ENCODE measurements at regions not wholly inside any gene's neighbourhood (a gene's known extent, or its start where the extent isn't known, plus 50 kb on each side); places are given as distances from the start of the nearest gene placed in this dataset.

DNA sequence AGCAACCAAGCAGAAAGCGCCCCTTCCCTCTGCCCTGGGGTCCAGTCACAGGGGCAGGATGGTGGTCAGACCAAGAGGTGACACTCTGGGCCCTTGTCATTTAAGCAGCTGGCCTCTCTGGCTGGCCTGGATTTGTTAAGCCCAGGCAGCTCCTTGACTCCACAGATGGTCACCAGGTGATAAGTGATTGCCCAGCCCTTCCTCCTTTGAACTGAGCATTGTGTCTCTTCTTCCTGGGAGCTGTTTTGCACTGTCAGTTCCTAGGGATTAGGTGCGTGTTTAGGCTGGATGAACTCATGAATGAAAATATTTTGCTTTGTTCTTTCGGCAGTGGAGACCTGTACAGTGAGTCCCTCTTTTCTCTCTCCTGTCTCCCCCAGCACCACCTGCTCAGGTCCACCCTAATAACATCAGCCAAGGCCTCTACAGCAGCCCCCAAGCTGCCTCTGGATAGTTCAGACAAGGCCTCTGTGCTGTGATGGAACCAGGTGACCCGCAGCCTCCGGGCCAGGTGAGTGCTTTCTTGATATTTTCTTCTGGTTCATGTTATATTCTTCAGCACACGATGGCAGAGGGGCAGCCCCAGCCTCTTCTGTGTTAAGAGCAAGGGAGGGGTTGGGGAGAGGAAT, 139.7 kb upstream of the PITX1 start:
- TF ChIP-seq, protein P1, sequence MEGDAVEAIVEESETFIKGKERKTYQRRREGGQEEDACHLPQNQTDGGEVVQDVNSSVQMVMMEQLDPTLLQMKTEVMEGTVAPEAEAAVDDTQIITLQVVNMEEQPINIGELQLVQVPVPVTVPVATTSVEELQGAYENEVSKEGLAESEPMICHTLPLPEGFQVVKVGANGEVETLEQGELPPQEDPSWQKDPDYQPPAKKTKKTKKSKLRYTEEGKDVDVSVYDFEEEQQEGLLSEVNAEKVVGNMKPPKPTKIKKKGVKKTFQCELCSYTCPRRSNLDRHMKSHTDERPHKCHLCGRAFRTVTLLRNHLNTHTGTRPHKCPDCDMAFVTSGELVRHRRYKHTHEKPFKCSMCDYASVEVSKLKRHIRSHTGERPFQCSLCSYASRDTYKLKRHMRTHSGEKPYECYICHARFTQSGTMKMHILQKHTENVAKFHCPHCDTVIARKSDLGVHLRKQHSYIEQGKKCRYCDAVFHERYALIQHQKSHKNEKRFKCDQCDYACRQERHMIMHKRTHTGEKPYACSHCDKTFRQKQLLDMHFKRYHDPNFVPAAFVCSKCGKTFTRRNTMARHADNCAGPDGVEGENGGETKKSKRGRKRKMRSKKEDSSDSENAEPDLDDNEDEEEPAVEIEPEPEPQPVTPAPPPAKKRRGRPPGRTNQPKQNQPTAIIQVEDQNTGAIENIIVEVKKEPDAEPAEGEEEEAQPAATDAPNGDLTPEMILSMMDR (IDR thresholded peaks at IDR 0.05): no peak
- TF ChIP-seq POLR2AphosphoS5 (IDR thresholded peaks at IDR 0.05; ENCODE audit: low read depth, low read length): no peak
- TF ChIP-seq, protein P2, sequence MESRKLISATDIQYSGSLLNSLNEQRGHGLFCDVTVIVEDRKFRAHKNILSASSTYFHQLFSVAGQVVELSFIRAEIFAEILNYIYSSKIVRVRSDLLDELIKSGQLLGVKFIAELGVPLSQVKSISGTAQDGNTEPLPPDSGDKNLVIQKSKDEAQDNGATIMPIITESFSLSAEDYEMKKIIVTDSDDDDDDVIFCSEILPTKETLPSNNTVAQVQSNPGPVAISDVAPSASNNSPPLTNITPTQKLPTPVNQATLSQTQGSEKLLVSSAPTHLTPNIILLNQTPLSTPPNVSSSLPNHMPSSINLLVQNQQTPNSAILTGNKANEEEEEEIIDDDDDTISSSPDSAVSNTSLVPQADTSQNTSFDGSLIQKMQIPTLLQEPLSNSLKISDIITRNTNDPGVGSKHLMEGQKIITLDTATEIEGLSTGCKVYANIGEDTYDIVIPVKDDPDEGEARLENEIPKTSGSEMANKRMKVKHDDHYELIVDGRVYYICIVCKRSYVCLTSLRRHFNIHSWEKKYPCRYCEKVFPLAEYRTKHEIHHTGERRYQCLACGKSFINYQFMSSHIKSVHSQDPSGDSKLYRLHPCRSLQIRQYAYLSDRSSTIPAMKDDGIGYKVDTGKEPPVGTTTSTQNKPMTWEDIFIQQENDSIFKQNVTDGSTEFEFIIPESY (IDR thresholded peaks at IDR 0.05; ENCODE audit: borderline replicate concordance, low read depth): no peak
- no peak for TF ChIP-seq EP300 (IDR thresholded peaks at IDR 0.05; ENCODE audit: borderline replicate concordance in 1 of 2, low read depth in 1 of 2, low read length in 1 of 2)
- TF ChIP-seq RFX5 (IDR thresholded peaks at IDR 0.05; ENCODE audit: low read length): no peak
- TF ChIP-seq SIN3A (IDR thresholded peaks at IDR 0.05; ENCODE audit: borderline replicate concordance, low read depth, low read length): no peak
- no peak for TF ChIP-seq SMC3 (IDR thresholded peaks at IDR 0.05; ENCODE audit: low read depth, low read length)
